OCI-LY1 (cell line): ENCODE measurements at regions not wholly inside any gene's neighbourhood (a gene's known extent, or its start where the extent isn't known, plus 50 kb on each side); places are given as distances from the start of the nearest gene placed in this dataset.

Experiments used
- H2AFZ ChIP-seq: fragments of 200-600 bp; sonication (generic), shearing (Covaris generic); 2 replicates; pipeline ENCODE4 v1.6.0; 2014; ENCODE audit warnings: antibody characterized with exemption, mild to moderate bottlenecking, low read length
- H3F3A ChIP-seq: fragments of 200-600 bp; sonication (generic), shearing (Covaris generic); 2 replicates; pipeline ENCODE4 v1.6.0; 2014; ENCODE audit warnings: mild to moderate bottlenecking, antibody characterized with exemption, low read length, moderate library complexity; ENCODE audit not compliant: insufficient read depth
- H3K27ac ChIP-seq: fragments of 200-600 bp; sonication (generic); 2 replicates; pipeline ENCODE4 v1.5.1; 2014; ENCODE audit warnings: low read length, mixed run types, mild to moderate bottlenecking, low read depth; ENCODE audit not compliant: poor library complexity, severe bottlenecking
- H3K27me3 ChIP-seq: fragments of 200-600 bp; sonication (generic); 2 replicates; pipeline ENCODE4 v1.6.0; 2014; ENCODE audit warnings: antibody characterized with exemption, mild to moderate bottlenecking, low read length, moderate library complexity; ENCODE audit not compliant: insufficient read depth
- H3K36me3 ChIP-seq: fragments of 200-600 bp; sonication (generic); 2 replicates; pipeline ENCODE4 v1.6.1; 2014; ENCODE audit warnings: mild to moderate bottlenecking, antibody characterized with exemption, low read length, moderate library complexity, mixed read lengths; ENCODE audit not compliant: insufficient read depth
- H3K4me1 ChIP-seq: fragments of 200-600 bp; sonication (generic); 2 replicates; pipeline ENCODE4 v1.5.1; 2014; ENCODE audit warnings: mild to moderate bottlenecking, low read length, moderate library complexity; ENCODE audit not compliant: insufficient read depth, severe bottlenecking
- H3K4me2 ChIP-seq: fragments of 200-600 bp; sonication (generic), shearing (Covaris generic); 2 replicates; pipeline ENCODE4 v1.6.1; 2014; ENCODE audit warnings: low read length
- H3K4me3 ChIP-seq: fragments of 200-600 bp; sonication (generic); 2 replicates; pipeline ENCODE4 v1.5.1; 2014; ENCODE audit warnings: low read length, low read depth, mild to moderate bottlenecking, mixed read lengths; ENCODE audit not compliant: poor library complexity, severe bottlenecking
- H3K79me2 ChIP-seq: fragments of 200-600 bp; shearing (Covaris generic); 2 replicates; pipeline ENCODE4 v1.6.1; 2016; ENCODE audit warnings: mixed run types, low read length, mixed read lengths; ENCODE audit not compliant: insufficient read depth
- H3K9ac ChIP-seq: fragments of 200-600 bp; sonication (generic), shearing (Covaris generic); 2 replicates; pipeline ENCODE4 v1.6.1; 2014; ENCODE audit warnings: mild to moderate bottlenecking, low read length, mixed read lengths
- H3K9me2 ChIP-seq: fragments of 200-600 bp; sonication (generic), shearing (Covaris generic); 2 replicates; pipeline ENCODE4 v1.6.1; 2014; ENCODE audit warnings: low read depth, mild to moderate bottlenecking, low read length, mixed read lengths
- H3K9me3 ChIP-seq: fragments of 200-600 bp; shearing (Covaris generic); 2 replicates; pipeline ENCODE4 v1.6.1; 2014; ENCODE audit warnings: low read length, mixed read lengths
- H4K20me1 ChIP-seq: fragments of 200-600 bp; sonication (generic), shearing (Covaris generic); 2 replicates; pipeline ENCODE4 v1.6.0; 2016; ENCODE audit warnings: mild to moderate bottlenecking, low read length; ENCODE audit not compliant: insufficient read depth
- CTCF ChIP-seq: fragments of 200-600 bp; sonication (generic), shearing (Covaris generic); IDR thresholded peaks from 2 replicates; pipeline ENCODE4 v1.5.1; 2017; ENCODE audit warnings: mild to moderate bottlenecking, antibody characterized with exemption, low read length, moderate library complexity, mixed read lengths
- EZH2 ChIP-seq: fragments of 200-600 bp; sonication (generic), shearing (Covaris generic); IDR thresholded peaks from 2 replicates; pipeline ENCODE4 v1.8.0; 2017; ENCODE audit warnings: borderline replicate concordance, mixed run types, mild to moderate bottlenecking, antibody characterized with exemption, low read length, moderate library complexity, mixed read lengths

- no peak overlapping the region for H2AFZ ChIP-seq
- H3K9me3 ChIP-seq: no peaks in the 10 kb centered on the region
- H4K20me1 ChIP-seq: no peaks in the 10 kb centered on the region
- no peaks in the 10 kb centered on the region for H3K79me2 ChIP-seq
- H3K4me1 ChIP-seq: peaks cover 12% of the 10 kb centered on the region
- no peak overlapping the region for H3K9ac ChIP-seq
- no peak overlapping the region for H3K4me3 ChIP-seq
- TF ChIP-seq CTCF (no peak), EZH2 (no peak)
- no peaks in the 10 kb centered on the region; the same call in 1 of the 2 replicates for H3K36me3 ChIP-seq
- H3K9me2 ChIP-seq: no peaks in the 10 kb centered on the region
- H3F3A ChIP-seq: no peaks in the 10 kb centered on the region
- H3K27ac ChIP-seq: no peak overlapping the region
- no peak overlapping the region for H3K4me2 ChIP-seq
- H3K27me3 ChIP-seq: no peaks in the 10 kb centered on the region
Measured at GRCh38 chr22:48154169-48154942, 1391.9 kb downstream of the TBC1D22A start.

- H3K27me3 ChIP-seq: no peaks in the 10 kb centered on the region
Measured at GRCh38 chr22:48153726-48154125, 1391.3 kb downstream of the TBC1D22A start.

GRCh38 chr22:48152916-48153315 lies 1390.5 kb downstream of the TBC1D22A start:
- no peak overlapping the region for H3K4me3 ChIP-seq

More at GRCh38 chr22:48153726-48154125, 1391.3 kb downstream of the TBC1D22A start:
- Histone ChIP-seq H3K9ac (no peak overlapping the region), H2AFZ (no peak overlapping the region), H3K4me3 (no peak overlapping the region), H3K9me2 (no peaks in the 10 kb centered on the region), H3K4me2 (no peak overlapping the region), H3F3A (no peaks in the 10 kb centered on the region), H3K36me3 (no peaks in the 10 kb centered on the region; the same call in 1 of the 2 replicates), H3K9me3 (no peaks in the 10 kb centered on the region), H3K27ac (no peak overlapping the region), H4K20me1 (no peaks in the 10 kb centered on the region), H3K79me2 (no peaks in the 10 kb centered on the region), H3K4me1 (peaks cover 12% of the 10 kb centered on the region)
- TF ChIP-seq CTCF (no peak), EZH2 (no peak)

More at GRCh38 chr22:48152916-48153315, 1390.5 kb downstream of the TBC1D22A start:
- H3K9me3 ChIP-seq: no peaks in the 10 kb centered on the region
- H3K79me2 ChIP-seq: no peaks in the 10 kb centered on the region
- no peak overlapping the region for H3K27ac ChIP-seq
- no peaks in the 10 kb centered on the region for H3F3A ChIP-seq
- H3K4me1 ChIP-seq: peaks cover 12% of the 10 kb centered on the region
- TF ChIP-seq EZH2: no peak
- no peak for TF ChIP-seq CTCF
- H2AFZ ChIP-seq: no peak overlapping the region
- H3K36me3 ChIP-seq: no peaks in the 10 kb centered on the region; the same call in 1 of the 2 replicates
- H3K9ac ChIP-seq: no peak overlapping the region
- no peaks in the 10 kb centered on the region for H4K20me1 ChIP-seq
- H3K9me2 ChIP-seq: no peaks in the 10 kb centered on the region
- no peaks in the 10 kb centered on the region for H3K27me3 ChIP-seq
- no peak overlapping the region for H3K4me2 ChIP-seq
